CD4-positive, alpha-beta T cell treated with Interleukin-12 subunit alpha and Interleukin-12 subunit beta, for 1 hour (primary cell): ENCODE measurements at regions not wholly inside any gene's neighbourhood (a gene's known extent, or its start where the extent isn't known, plus 50 kb on each side); places are given as distances from the start of the nearest gene placed in this dataset.

ENCODE experiments used
- DNase-seq: peaks from one replicate; pipeline ENCODE4 v3.0.0-alpha.2; 2020

DNA sequence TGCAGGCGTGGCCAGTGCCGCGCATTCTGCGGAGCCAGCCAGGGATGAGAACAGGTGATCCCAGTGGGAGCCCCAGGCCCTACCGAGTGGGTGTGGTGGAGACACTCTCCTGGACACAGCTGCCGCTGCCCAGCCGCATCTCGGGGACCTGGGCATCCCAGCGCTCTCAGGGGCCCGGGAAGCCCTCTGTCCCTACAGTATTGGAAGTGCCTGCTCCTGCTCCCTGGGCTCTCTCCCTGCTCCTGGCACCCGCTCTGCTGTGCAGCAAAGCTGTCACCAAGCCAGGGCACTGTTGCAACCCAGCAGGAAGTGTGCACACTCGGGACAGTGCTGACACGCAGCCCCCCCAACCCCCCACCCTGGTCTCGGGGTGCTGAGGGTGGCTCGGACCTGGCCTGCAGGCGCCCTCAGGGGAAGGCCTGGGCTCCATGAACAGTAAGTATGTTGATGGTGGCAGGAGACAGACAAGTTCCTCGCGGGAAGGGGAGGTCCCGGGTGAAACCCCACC is 1177.4 kb upstream of the GBE1 start:
- DNase-seq: no peak

DNA sequence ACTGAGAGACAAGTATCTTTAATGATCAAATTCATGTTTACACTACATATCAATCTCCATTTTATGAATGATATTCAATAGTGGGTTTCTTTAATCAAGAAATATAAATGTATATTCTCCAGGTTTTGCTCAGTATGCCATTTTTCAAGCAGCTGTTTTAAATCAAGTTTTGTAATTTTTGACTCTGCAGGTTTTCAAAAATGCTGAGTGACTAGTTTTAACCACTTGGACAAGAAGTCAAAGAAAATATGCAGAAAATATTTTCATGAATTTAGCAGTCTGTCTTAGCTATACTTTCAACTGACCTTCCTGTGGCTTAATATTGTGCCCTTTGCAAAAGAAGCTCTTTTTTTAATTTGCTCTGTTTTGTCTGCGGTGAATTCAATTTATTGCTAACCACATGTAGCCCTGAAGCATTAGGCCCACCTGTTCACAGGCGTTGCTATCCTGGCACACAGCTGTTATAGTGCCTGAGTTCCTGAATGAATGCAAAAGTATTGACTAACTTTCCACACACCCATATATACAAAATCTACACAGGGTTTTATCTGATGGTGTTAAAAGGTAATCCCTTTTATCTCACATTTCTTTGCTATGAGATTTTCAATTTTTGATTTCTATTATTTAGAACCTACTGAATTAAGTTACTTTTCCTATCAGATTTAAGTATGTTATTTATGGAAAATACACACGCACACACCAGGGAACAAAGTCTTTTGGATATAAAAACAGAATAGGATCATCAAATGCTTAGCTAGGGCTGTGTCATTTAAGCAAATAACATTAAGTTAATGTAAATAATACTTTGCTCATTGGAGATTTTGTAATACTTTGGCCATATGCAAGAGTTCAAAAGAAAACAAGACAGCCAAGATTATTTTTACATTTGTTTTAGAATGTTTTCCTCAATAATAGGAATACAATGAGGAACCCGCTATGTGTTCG is 1166.1 kb upstream of the GBE1 start:
- DNase-seq: no peak

DNA sequence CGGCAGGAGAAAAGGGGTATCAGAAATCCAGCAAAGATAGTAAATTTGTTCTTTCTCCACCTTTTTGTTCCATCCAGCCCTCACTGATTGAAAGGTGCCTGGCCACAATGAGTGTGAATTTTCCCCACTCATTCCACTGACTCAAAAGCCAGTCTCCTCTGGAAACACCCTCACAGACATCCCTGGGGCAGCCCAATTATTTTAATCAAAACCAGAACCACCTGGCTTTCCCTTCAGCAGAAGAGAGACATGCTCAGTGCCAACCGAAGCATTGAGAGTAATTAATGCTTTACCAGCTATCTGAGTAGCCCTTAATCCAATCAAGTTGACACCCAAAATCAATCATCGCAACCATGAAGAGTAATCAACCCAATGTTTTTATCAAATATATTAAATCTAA is 1129.6 kb upstream of the GBE1 start:
- no peak for DNase-seq

DNA sequence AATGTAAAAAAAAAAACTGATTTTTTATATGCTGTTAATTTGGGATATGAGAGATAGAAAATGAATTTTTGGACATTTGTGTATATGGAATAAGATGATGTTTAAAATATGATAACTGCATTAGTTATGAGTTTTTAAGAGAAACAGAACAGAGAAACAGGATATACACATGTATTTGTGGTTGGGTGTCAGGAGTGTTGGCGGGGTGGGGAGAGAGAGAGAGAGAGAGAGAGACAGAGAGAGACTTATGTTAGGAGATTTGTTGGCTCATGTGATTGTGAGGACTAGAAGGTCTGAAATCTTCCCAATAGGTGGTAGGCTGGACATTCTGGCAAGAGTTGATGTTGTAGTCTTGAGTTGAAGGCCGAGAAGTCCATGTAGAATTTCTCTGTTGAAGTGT is 1121.6 kb upstream of the GBE1 start:
- DNase-seq: no peak

DNA sequence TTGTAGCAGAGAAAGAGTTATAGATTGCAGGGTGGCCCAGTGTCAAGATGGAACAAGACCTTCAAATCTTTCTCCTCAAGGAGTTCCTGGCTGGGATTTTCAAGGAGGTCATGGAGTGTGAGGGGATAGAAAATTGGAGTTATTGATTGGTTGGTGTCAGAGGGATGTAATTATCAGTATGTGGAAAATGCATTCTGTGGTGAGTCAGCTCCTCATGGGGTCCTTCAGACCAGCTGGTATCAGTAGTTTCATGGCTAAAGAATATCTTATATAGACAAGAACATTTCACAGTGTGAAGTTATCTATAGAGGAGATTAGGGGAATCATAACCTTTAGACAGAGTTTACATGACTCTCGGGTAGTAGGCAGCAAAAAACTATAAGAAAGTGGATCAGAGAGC is 1114.0 kb upstream of the GBE1 start:
- no peak for DNase-seq

DNA sequence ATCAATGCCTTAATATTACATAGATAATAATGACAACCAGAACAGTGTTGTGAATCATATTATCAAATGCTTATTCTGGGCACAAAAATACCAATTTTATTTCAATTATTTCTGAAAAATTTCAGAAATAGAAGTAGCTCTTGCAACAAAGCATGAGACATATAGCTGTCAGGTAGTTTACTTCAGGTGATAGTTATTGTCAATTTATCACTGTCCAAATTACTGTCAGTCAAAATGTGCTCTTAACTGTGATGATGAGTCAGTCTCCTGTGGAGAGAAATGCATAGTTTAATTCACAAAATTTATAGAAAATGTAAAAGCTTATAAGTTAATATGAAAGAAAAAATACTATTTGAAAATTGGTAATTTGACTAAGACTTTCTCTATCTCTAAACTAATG is 1078.4 kb upstream of the GBE1 start:
- DNase-seq: no peak

DNA sequence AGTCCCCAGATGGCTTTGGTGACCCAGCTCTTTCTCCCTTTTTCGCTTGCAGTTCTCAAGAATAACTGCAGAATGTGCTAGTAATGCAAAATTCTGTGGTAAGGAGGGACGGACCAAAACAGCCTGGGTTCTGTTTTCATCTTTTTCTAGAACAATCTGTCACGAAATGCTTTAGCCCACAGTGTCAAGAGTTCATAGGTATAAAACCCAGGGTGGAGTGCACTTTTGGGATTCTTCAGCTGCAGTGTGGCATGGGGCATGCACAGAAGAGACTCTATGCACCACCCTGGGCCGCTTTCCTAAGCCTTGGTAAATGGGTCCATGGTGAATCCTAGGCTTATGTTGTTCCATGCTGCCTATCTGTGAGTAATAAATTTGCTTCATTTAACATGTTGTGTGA is 1072.7 kb upstream of the GBE1 start:
- DNase-seq: no peak

DNA sequence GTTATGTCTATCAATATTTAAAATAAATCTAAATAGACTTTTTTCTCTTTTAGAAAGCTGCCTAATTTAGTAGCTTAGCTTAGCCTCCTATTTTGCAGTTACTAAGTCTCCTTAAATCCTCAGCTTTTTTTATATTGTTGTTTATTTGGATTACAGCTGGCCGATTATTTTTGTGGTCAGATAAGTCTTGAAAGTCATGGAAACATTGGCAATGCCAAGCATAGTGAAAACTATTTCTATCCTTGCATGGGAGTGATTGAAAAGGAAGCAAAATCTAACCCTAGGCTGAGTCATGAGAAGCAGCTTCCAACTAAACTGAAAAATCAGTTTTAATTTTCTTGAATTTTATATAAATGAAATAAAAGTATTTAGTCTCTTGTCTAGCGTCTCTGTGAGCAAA is 1063.0 kb upstream of the GBE1 start:
- no peak for DNase-seq

DNA sequence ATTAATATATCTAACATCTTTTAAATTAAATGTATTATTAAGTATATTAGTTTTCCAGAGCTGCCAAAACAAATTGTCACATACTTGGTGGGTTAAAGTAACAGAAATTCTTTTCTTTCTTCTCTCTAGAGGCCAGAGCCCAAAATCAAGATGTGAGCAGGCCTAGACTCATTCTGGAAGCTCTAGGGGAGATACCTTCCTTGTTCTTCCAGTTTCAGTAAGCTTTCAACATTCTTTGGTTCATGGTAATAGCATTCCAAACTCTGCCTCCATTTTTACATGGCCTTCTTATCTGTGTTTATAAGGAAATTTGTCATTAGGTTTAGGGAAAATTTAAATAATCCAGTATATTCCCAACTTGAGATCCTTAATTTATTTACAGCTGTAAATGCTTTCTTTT is 1054.6 kb upstream of the GBE1 start:
- no peak for DNase-seq

DNA sequence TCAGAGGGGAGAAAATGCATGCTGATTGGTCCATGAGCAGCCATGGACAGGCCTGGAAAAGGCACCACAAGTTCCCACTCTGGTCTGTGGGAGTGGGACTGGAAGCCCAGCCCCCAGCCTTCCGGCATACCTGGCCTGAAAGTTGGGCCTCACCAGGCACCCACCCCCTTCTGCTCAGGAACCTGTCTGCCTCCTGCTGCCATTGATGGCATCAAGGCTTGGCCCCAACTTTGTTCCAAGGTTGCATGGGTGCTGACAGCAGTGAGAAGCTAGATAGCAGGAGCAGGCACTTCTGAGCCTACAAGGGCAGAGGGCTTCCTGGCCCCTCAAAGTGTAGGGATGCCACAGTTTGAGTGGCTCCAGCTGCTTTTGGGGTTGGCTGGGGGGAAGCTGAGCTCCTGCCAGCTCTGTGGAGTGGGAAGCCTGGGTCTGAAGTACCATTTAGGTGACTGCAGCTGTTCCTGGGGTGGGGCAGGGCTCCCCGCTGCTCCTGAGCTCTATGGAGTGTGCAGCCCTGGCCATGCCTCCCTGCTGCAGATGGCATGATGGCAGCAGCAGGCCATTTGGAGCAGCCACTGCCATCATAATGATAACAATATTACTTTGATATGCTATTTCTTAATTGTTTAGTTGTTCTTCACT is 1054.1 kb upstream of the GBE1 start:
- DNase-seq: no peak

DNA sequence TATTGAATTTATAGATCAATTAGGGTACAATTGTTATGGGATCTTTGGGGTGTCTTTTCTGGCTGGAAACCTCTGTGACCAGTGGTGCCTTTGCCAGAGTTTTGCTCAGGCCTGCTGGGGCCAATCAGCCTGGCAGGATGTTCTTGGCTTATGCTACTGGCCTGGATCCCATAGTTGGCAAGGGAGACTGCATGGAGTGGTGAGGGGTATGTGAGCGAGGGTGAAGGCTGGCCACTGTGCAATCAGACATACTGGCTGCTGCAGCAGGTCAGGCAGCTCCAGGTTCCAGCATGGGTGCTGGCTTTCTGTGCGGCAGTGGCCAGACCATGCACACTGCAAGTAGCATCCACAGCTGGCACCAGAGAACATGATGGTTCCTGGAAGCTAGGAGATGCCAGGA is 1053.2 kb upstream of the GBE1 start:
- DNase-seq: no peak

DNA sequence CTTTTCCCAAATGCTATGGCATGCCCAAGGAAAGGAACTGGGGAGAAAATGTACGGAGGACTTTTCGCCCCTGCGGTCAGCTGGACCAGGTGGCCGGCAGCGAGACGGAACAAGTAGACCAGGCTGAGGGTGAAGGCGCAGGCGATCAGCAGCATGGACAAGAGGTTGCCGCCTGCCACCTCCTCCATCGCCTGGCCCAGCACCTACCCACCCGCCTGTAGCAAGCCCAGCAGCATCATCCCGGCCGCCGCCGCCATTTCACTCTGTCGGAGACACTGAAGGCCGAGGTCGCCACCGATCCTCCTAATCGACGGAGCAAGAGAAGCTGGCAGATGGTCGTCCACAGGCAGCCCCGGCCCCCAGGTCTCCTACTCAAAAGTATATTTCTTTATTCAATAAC is 1046.3 kb upstream of the GBE1 start:
- no peak for DNase-seq

DNA sequence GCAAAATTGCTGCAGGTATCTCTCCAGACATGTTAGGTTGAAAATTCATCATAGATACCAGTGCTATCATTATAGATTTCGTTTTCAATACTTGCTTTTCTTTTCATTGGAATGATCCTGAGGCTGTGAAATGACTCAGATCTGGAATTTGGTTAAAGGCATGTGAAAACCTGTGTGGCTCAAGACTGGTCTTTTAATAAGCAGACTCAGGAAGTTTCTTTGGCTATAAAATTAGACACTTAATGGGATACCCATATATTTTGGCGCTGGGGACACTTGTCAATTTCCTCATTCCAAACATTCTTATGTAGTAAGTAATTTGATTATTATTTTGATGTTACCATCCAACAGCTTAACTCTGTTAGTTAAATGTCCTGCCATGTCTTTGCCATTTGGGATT is 1041.1 kb upstream of the GBE1 start:
- no peak for DNase-seq

DNA sequence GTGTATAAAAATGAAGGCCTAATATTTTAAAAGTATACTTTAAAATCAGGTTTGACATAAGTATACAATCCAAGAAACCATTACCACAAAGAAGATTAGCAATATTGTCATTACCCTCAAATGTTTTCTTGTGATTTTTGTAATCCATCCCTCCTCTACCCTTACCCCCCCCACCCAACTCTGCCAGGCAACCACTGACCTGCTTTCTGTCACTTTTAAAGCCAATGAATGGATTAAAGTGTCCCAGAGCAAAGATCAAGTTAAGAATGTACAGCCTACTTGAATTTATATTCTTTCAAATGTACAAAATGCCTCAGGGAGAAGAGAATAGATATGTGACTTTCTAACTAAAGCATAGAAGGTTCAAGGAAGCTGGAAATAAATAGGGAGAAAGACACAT is 1038.8 kb upstream of the GBE1 start:
- no peak for DNase-seq

DNA sequence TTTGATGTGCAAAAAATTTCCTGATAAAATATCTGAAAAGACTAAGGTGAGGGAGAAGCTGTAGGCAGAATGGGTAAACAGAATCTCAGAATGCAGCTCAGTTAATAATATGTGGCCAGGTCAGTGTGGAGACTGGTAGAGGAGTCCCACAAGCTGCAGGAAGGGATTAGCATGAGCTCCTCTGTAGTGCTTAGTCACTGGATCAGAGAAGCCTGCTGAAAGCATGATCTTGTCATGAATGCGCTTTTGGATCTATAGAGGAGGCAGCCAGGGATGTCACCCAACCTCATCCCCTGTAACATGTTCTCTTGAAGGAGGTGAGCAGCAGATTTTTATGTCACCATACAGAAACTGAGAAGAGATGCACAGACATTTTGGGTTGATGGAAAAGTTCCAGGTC is 1035.3 kb upstream of the GBE1 start:
- no peak for DNase-seq

DNA sequence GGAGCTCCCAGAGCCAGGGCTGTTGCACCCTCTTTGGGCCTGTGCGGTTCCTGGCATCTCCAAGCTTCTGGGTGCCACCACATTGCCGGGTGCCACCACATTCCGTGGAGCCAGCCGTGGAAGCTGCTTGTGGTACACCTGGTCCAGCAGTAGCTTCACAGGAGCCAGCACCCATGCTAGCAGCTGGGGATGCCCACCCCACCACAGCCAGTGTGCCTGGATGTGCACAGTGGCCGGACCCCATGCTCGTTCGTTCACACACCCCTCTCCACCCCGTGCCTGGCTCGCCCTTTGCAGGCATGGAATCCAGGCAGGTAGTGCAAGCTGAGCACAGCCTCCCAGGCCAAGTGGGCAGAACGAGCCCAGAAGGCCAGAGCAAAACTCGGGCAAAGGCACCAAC is 1029.8 kb upstream of the GBE1 start:
- DNase-seq: no peak

DNA sequence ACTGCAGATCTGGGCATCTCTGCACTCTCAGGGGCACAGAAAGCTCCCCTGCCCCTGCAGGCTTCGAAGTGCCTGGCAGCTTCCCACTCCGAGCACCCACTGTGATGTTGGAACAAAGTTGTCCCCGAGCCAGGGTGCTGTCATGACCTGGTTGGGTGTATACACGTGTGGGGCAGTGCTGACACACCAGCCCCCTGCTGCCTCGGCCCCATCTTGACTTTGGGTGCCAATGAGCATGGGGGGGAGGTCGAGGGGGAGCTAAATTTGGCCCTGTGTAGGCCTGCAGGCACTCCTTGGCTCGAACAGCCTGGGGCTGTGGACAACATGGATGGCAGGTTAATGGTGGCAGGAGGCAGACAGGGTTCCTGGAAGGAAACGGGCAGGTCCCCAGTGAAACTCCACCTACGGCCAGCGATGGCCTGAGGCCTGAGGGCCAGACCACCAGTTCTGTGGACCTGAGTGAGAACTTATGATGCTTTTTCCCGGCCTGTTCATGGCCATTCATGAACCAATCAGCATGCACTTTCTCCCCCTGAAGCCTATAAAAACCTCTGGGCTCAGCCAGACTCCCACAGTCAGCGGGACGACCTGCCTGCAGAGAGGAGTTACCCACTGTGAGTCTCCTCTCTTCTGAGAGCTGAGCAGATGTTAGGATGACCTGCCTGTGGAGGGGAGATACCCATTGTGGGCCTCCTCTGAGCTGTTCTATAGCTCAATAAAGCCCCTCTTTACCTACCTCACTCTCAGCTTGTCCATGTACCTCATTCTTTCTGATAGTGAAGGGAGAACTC is 1029.1 kb upstream of the GBE1 start:
- no peak for DNase-seq

DNA sequence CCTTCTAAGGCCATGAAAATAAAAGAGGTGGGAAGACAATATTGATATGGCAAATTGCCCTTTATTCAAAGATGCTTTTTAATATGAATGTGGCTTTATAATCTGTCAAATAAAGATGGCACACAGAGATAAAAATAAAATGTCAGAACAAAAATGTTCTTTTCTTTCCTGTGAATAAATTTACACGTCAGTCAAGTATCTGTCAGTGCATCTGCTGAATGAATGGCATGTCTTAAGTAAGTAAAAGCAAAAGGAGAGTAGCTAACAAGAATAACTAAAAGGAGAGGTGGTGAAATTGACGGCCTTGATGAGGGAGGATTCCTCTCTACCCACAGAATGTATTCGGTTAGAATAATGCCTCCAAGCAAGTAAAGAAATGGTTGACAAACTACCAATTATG is 1021.7 kb upstream of the GBE1 start:
- no peak for DNase-seq

DNA sequence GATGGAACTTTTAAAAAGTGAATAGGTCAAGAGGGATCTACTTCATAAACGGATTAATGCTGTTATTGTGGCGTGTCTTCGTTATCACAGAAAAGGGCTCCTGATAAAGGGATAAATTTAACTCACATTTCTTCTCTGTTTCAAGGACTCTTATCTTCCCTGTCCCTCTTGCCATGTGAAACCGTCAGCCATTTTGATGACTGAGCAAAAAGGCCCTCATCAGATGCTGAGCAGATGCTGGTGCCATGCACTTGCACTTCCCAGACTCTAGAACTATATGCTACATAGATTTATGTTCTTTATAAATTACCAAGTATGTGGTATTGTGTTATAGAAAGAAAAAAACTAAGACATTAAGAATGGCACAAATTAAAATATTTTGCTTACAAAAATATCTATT is 1011.8 kb upstream of the GBE1 start:
- DNase-seq: no peak

DNA sequence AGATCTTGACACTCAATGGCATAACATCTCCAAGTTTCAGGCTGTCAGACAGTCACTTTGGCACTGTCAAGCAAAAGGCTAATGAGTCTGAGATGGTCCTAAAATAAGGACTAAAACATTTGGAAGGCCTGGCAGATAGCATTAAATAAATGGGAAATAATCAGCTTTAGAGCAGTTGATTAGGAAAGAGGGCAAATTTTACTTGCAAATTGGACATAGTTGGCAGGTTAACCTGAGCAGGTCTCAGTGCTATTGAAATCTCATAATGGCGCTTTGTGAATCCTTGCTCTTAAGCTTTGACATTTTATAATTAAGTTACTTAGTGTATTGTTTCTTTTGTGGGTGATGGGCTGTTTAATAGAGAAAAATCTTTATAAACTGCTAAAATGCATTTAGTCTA is 1003.1 kb upstream of the GBE1 start:
- DNase-seq: no peak

DNA sequence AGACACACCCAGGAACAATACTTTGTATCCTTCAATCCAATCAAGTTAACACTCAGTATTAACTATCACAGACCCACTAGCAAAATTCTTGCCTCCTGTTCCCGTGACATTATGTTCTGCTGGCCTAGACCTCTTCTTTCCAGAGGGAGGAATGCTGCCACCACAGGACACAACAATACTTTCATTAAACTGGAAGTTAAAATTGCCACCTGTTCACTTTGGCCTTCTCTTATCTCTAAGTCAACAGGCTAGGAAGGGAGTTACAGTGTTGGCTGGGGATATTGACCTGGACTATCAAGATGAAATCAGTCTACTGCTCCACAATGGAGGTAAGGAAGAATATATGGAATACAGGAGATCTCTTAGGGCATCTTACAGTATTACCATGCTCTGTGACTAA is 1000.4 kb upstream of the GBE1 start:
- DNase-seq: no peak

DNA sequence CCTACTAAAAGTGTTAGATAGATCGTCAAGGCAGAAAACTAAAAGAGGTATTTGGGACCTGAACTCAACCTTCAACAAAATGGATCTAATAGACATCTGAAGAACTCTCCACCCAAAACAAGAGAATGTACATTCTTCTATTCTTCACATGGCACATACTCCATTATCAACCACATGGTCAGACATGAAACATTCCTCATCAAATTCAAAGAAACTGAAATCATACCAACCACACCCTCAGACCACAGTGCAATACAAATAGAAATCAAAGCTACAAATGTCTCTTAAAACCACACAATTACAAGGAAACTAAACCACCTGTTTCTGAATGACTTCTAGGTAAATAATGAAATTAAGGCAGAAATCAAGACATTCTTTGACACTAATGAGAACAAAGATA is 984.1 kb upstream of the GBE1 start:
- no peak for DNase-seq

DNA sequence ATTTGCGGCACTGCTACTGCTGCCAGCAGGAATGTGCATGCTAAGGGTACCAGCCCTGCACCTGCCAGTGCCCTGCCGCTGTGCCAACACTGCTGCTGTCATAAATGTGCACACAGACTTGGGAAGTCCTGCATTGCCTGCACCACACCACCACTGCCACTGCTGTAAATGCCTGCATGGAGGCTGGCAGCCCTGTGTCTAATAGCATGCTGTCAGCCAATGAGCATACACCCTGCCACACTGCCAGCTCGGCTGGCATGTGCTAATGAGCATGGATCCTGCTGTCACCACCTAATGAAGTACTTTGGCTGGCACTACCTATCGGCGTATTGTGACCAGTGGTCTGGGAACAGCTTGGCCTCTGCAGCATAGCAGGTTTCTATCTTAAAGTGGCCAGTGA is 981.8 kb upstream of the GBE1 start:
- DNase-seq: no peak

DNA sequence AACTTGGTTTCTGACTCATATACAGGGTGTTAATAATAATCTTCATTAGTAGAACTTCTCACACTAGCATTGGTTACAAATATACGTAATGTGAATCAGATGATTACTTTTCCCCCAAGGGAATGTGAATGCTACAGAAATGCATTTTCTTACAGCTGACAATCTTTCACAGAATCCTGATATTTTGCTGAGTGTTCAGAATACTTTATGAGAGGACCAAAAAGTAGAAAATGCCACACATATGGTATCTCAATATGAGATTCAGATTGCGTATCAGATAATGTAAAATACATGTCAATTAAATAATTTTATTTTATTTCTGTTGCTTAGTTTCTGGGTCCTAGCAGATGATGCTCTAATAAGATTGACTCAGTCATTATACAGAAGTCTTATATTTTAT is 979.9 kb upstream of the GBE1 start:
- DNase-seq: no peak
